HL-60 (cell line): ENCODE measurements at regions not wholly inside any gene's neighbourhood (a gene's known extent, or its start where the extent isn't known, plus 50 kb on each side); places are given as distances from the start of the nearest gene placed in this dataset.

ENCODE experiments used
- CTCF ChIP-seq: IDR thresholded peaks from one replicate; pipeline ENCODE4 v1.5.1; 2011; ENCODE audit warnings: low read length, control low read depth, inconsistent platforms; ENCODE audit not compliant: insufficient read depth
- GABPA ChIP-seq: IDR thresholded peaks from 2 replicates; pipeline ENCODE4 v1.6.1; 2012; ENCODE audit warnings: low read depth
- POLR2AphosphoS5 ChIP-seq: IDR thresholded peaks from 2 replicates; pipeline ENCODE4 v1.6.1; 2012; ENCODE audit warnings: low read depth
- REST ChIP-seq: IDR thresholded peaks from 2 replicates; pipeline ENCODE4 v1.6.1; 2012; ENCODE audit warnings: low read depth; ENCODE audit not compliant: insufficient replicate concordance
- SPI1 ChIP-seq: IDR thresholded peaks from 2 replicates; pipeline ENCODE4 v1.6.1; 2012; ENCODE audit warnings: low read depth, mild to moderate bottlenecking, borderline replicate concordance

- TF ChIP-seq CTCF (no peak), GABPA (no peak), SPI1 (no peak), REST (no peak), POLR2AphosphoS5 (no peak)
Measured at GRCh38 chr18:39113790-39114189, 1548.2 kb upstream of the CELF4 start.
